ENCODE measurements at regions not wholly inside any gene's neighbourhood (a gene's known extent, or its start where the extent isn't known, plus 50 kb on each side); places are given as distances from the start of the nearest gene placed in this dataset.

DNA sequence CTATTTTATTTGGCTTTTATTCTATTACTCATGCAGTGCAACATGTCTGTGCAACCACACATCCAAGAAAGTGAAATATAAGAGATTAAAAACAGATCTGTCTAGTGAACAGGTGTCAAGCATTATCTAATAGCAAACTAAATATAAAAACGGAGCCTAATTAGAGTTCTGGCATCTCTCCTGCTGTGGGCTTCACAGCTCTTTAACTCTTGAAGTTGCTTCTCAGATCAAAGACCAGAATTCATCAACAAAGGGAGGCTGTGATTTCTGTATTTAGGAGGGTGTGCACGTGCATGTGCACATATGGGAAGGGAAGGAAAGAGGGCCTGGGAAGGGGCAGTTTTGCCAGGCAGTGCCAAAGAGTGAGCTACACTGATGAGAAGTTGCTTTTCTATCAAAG is 81.0 kb downstream of the MIS18A start:
- DNase-seq (ENCODE audit: low read depth), result no peak
- no peak overlapping the region for H3K4me3 ChIP-seq (ENCODE audit: low read depth, low read length)
- no peak for TF ChIP-seq MYC (IDR thresholded peaks at IDR 0.05; ENCODE audit: low read depth, low read length)
- TF ChIP-seq, protein P1, sequence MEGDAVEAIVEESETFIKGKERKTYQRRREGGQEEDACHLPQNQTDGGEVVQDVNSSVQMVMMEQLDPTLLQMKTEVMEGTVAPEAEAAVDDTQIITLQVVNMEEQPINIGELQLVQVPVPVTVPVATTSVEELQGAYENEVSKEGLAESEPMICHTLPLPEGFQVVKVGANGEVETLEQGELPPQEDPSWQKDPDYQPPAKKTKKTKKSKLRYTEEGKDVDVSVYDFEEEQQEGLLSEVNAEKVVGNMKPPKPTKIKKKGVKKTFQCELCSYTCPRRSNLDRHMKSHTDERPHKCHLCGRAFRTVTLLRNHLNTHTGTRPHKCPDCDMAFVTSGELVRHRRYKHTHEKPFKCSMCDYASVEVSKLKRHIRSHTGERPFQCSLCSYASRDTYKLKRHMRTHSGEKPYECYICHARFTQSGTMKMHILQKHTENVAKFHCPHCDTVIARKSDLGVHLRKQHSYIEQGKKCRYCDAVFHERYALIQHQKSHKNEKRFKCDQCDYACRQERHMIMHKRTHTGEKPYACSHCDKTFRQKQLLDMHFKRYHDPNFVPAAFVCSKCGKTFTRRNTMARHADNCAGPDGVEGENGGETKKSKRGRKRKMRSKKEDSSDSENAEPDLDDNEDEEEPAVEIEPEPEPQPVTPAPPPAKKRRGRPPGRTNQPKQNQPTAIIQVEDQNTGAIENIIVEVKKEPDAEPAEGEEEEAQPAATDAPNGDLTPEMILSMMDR (IDR thresholded peaks at IDR 0.05; ENCODE audit: low read depth, low read length), result no peak
- no peak for TF ChIP-seq POLR2A (IDR thresholded peaks at IDR 0.05; ENCODE audit: extremely low read depth, insufficient read length)
- TF ChIP-seq, protein P2, sequence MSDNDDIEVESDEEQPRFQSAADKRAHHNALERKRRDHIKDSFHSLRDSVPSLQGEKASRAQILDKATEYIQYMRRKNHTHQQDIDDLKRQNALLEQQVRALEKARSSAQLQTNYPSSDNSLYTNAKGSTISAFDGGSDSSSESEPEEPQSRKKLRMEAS (IDR thresholded peaks at IDR 0.05; ENCODE audit: low read depth, low read length), result no peak

DNA sequence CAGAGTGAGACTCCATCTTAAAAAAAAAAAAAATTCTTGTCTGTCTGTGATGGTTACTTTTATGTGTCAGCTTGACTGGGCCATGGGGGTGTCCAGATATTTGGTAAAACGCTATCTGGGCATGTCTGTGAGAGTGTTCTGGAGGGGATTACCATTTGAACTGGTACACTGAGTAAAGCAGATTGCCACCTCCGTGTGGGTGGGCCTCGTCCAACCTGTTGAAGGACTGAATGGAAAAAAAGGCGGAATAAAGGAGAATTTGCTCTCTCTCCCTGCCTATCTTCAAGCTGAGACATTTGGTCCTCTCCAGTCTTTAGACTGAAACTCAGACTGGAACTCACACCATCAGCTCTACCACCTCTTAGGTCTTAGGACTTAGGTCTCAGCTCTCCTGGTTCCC is 82.8 kb downstream of the MIS18A start:
- no peak overlapping the region for H3K4me3 ChIP-seq (ENCODE audit: low read depth, low read length)
- no peak for DNase-seq (ENCODE audit: low read depth)
- TF ChIP-seq, protein P2 (IDR thresholded peaks at IDR 0.05; ENCODE audit: low read depth, low read length), result no peak
- TF ChIP-seq POLR2A (IDR thresholded peaks at IDR 0.05; ENCODE audit: extremely low read depth, insufficient read length), result no peak
- no peak for TF ChIP-seq MYC (IDR thresholded peaks at IDR 0.05; ENCODE audit: low read depth, low read length)
- TF ChIP-seq, protein P1 (IDR thresholded peaks at IDR 0.05; ENCODE audit: low read depth, low read length), result no peak

DNA sequence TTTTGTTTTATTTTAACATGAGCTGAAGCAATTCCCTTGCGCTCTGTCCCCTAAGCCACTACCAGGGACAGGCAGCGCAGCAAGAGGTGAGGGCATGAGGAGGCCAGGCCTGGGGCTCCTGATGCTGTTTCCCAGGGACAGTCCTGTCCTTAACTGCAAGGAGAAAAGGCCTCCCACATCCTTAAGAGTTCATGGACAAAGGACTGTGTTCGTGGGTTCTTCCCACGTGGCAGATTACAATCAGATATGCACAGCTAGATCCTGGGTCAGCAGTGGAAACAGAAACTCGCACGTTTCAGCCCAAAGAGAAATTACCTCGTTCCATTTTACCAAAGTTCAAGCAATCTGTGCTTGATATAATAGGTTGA is 85.8 kb downstream of the MIS18A start:
- no peak overlapping the region for H3K4me3 ChIP-seq (ENCODE audit: low read depth, low read length)
- TF ChIP-seq POLR2A (IDR thresholded peaks at IDR 0.05; ENCODE audit: extremely low read depth, insufficient read length), result no peak
- TF ChIP-seq MYC (IDR thresholded peaks at IDR 0.05; ENCODE audit: low read depth, low read length), result no peak
- TF ChIP-seq, protein P2 (IDR thresholded peaks at IDR 0.05; ENCODE audit: low read depth, low read length), result no peak
- TF ChIP-seq, protein P1 (IDR thresholded peaks at IDR 0.05; ENCODE audit: low read depth, low read length), result no peak
- no peak for DNase-seq (ENCODE audit: low read depth)

DNA sequence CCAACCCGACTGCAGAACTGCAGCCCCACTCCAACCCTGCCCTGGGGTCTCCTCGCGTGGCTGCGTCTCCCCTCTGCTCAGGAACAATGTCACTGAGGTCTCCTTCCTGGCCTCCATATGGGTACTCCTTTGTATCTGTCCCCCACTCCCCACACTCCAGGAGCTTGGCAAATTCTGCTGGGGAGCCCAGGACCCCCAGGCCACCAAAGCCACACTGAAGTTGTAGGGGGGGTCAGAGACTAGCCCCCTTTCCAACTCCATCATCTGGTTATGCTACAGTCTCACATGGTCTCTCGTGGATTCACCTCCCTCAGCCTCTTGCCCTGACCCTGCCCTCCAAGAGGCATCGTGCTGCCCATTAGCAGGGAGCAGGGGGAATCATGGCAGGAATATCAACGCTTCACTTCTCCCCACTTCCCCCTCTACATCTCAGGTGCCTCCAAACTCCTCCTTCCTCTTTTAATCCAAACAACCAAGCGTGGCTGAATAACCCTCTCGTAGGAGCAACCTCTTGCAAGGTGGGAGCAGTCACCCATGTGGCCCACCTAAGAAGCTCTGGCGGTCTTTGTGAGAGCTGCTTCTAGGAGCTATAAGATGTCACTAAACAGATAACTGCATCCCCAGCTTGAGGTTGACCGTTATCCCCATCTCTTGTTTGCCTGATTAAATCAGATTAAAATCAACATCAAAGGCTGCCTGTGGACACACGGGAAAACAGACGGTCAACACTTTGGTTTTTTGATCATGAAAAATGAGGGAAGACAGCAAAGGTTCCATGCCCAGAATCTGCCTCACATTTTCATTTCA is 86.4 kb downstream of the MIS18A start:
- H3K4me3 ChIP-seq (ENCODE audit: low read depth, low read length), result no peak overlapping the region
- DNase-seq (ENCODE audit: low read depth), result no peak
- TF ChIP-seq POLR2A (IDR thresholded peaks at IDR 0.05; ENCODE audit: extremely low read depth, insufficient read length), result no peak
- TF ChIP-seq, protein P1 (IDR thresholded peaks at IDR 0.05; ENCODE audit: low read depth, low read length), result no peak
- no peak for TF ChIP-seq MYC (IDR thresholded peaks at IDR 0.05; ENCODE audit: low read depth, low read length)
- TF ChIP-seq, protein P2 (IDR thresholded peaks at IDR 0.05; ENCODE audit: low read depth, low read length), result no peak

DNA sequence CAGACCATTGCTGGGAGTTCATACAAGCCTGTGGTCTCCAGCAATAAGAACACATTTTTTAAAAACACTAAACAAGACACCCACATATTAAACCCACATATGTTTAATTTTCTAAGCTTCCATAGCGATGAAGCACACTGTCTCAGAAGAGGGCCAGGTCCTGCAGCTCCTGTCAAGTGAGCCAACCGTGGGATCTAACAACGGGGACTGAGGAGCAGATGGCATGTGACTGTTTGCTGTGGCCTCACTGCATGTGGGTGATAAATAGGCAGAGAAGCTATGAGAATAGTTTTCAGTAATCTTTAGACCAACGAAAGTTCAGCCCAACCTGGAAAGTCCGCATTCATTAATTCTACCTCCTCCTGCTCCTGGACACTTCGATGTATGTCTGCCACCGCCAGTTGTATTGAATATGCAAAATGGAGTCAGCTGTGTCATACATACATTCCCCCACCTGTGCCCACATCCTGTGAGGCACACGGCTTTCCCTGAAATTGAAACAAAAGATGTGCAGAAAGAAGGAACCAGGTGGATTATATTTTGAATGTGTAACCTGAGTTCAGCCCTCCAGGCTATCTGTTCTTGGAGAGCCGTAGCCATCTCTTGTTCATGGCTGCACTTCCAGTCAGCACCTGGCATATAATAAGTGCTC is 88.2 kb downstream of the MIS18A start:
- DNase-seq (ENCODE audit: low read depth), result no peak
- no peak overlapping the region for H3K4me3 ChIP-seq (ENCODE audit: low read depth, low read length)
- TF ChIP-seq, protein P1 (IDR thresholded peaks at IDR 0.05; ENCODE audit: low read depth, low read length), result no peak
- TF ChIP-seq, protein P2 (IDR thresholded peaks at IDR 0.05; ENCODE audit: low read depth, low read length), result no peak
- TF ChIP-seq MYC (IDR thresholded peaks at IDR 0.05; ENCODE audit: low read depth, low read length), result no peak
- no peak for TF ChIP-seq POLR2A (IDR thresholded peaks at IDR 0.05; ENCODE audit: extremely low read depth, insufficient read length)
